H9 (cell line): ENCODE measurements at regions not wholly inside any gene's neighbourhood (a gene's known extent, or its start where the extent isn't known, plus 50 kb on each side); places are given as distances from the start of the nearest gene placed in this dataset.

Experiments
- DNase-seq: peaks from one replicate; pipeline ENCODE4 v3.0.0-alpha.2; 2017
- H2AFZ ChIP-seq: one replicate; pipeline ENCODE4 v1.6.1; 2013; ENCODE audit warnings: mild to moderate bottlenecking, low read length, control low read depth, moderate library complexity
- H2AK5ac ChIP-seq: 2 replicates; pipeline ENCODE4 v1.6.1; 2013; ENCODE audit warnings: low read length, control low read depth, mixed read lengths; ENCODE audit not compliant: insufficient read length
- H2BK120ac ChIP-seq: one replicate; pipeline ENCODE4 v1.6.1; 2013; ENCODE audit warnings: low read depth, mild to moderate bottlenecking, low read length, control low read depth, inconsistent platforms; ENCODE audit not compliant: poor library complexity, severe bottlenecking
- H2BK12ac ChIP-seq: 2 replicates; pipeline ENCODE4 v1.6.1; 2013; ENCODE audit warnings: low read length, control low read depth, mixed read lengths, low read depth; ENCODE audit not compliant: insufficient read length
- H2BK15ac ChIP-seq: 2 replicates; pipeline ENCODE4 v1.6.1; 2013; ENCODE audit warnings: low read depth, low read length, control low read depth
- H2BK20ac ChIP-seq: one replicate; pipeline ENCODE4 v1.6.1; 2013; ENCODE audit warnings: low read depth, mild to moderate bottlenecking, low read length, control low read depth, inconsistent platforms; ENCODE audit not compliant: poor library complexity, severe bottlenecking
- H2BK5ac ChIP-seq: 2 replicates; pipeline ENCODE4 v1.6.1; 2013; ENCODE audit warnings: low read length, control low read depth, mixed read lengths; ENCODE audit not compliant: insufficient read length
- H3K14ac ChIP-seq: 2 replicates; pipeline ENCODE4 v1.6.1; 2013; ENCODE audit warnings: low read length, control low read depth; ENCODE audit not compliant: insufficient read depth
- H3K18ac ChIP-seq: 2 replicates; pipeline ENCODE4 v1.6.1; 2013; ENCODE audit warnings: low read depth, mild to moderate bottlenecking, mixed read lengths, low read length, control low read depth; ENCODE audit not compliant: insufficient read length
- H3K23ac ChIP-seq: 2 replicates; pipeline ENCODE4 v1.6.1; 2013; ENCODE audit warnings: low read length, control low read depth, mixed read lengths, low read depth; ENCODE audit not compliant: insufficient read length
- H3K23me2 ChIP-seq: 2 replicates; pipeline ENCODE4 v1.6.1; 2013; ENCODE audit warnings: low read depth, mild to moderate bottlenecking, mixed read lengths, low read length, control low read depth; ENCODE audit not compliant: insufficient read length, poor library complexity, severe bottlenecking
- H3K27ac ChIP-seq: 2 replicates; pipeline ENCODE4 v1.5.1; 2013; ENCODE audit warnings: low read length, control low read depth, mixed read lengths, low read depth; ENCODE audit not compliant: insufficient read length
- H3K27me3 ChIP-seq: 2 replicates; pipeline ENCODE4 v1.6.1; 2013; ENCODE audit warnings: low read length, control low read depth, inconsistent platforms; ENCODE audit not compliant: insufficient read depth
- H3K4ac ChIP-seq: 2 replicates; pipeline ENCODE4 v1.6.1; 2013; ENCODE audit warnings: low read depth, mild to moderate bottlenecking, control low read depth, inconsistent platforms, low read length, moderate library complexity
- H3K4me1 ChIP-seq: 2 replicates; pipeline ENCODE4 v1.6.1; 2013; ENCODE audit warnings: low read length, control low read depth, inconsistent platforms; ENCODE audit not compliant: insufficient read depth
- H3K4me2 ChIP-seq: 2 replicates; pipeline ENCODE4 v1.6.1; 2013; ENCODE audit warnings: low read length, control low read depth, mixed read lengths; ENCODE audit not compliant: insufficient read length, insufficient read depth
- H3K56ac ChIP-seq: 2 replicates; pipeline ENCODE4 v1.6.1; 2013; ENCODE audit warnings: low read depth, mild to moderate bottlenecking, mixed read lengths, low read length, control low read depth; ENCODE audit not compliant: insufficient read length
- H3K79me1 ChIP-seq: 2 replicates; pipeline ENCODE4 v1.6.1; 2013; ENCODE audit warnings: low read depth, mild to moderate bottlenecking, moderate library complexity, low read length, control low read depth, inconsistent platforms; ENCODE audit not compliant: insufficient read depth, poor library complexity, severe bottlenecking
- H3K79me2 ChIP-seq: 2 replicates; pipeline ENCODE4 v1.6.1; 2013; ENCODE audit warnings: low read length, control low read depth, inconsistent platforms; ENCODE audit not compliant: insufficient read depth
- H3K9ac ChIP-seq: 2 replicates; pipeline ENCODE4 v1.6.1; 2013; ENCODE audit warnings: low read length, control low read depth, mixed read lengths; ENCODE audit not compliant: insufficient read length; ENCODE audit errors: extremely low read depth
- H3K9me3 ChIP-seq: one replicate; pipeline ENCODE4 v1.6.1; 2013; ENCODE audit warnings: low read depth, low read length, inconsistent platforms; ENCODE audit not compliant: control insufficient read depth
- H3T11ph ChIP-seq: one replicate; pipeline ENCODE4 v1.6.1; 2013; ENCODE audit warnings: mild to moderate bottlenecking, low read length, control low read depth, inconsistent platforms
- H4K20me1 ChIP-seq: one replicate; pipeline ENCODE4 v1.6.1; 2013; ENCODE audit not compliant: control insufficient read depth, insufficient read length, insufficient read depth
- H4K5ac ChIP-seq: 2 replicates; pipeline ENCODE4 v1.6.1; 2013; ENCODE audit warnings: low read depth, mild to moderate bottlenecking, mixed read lengths, low read length, control low read depth; ENCODE audit not compliant: insufficient read length
- H4K8ac ChIP-seq: replicated peaks from 2 replicates; pipeline ENCODE4 v1.6.1; 2013; ENCODE audit warnings: low read length, control low read depth, mixed read lengths, low read depth; ENCODE audit not compliant: insufficient read length
- H4K91ac ChIP-seq: 2 replicates; pipeline ENCODE4 v1.6.1; 2013; ENCODE audit warnings: low read depth, mild to moderate bottlenecking, moderate library complexity, mixed read lengths, low read length, control low read depth; ENCODE audit not compliant: insufficient read length
- H3K27ac Mint-ChIP-seq, 3 experiments: 2 replicates in 2 of 3; 3 replicates in 1 of 3; pipeline ENCODE4 v1.8.0; 2020 to 2021; ENCODE audit warnings: mixed read lengths in 3 of 3, mild to moderate bottlenecking in 1 of 3, moderate library complexity in 1 of 3
- H3K27me3 Mint-ChIP-seq: 2 replicates; pipeline ENCODE4 v1.8.0; 2021; ENCODE audit warnings: low read depth, mild to moderate bottlenecking, moderate library complexity, mixed read lengths
- H3K36me3 Mint-ChIP-seq, 3 experiments: 2 replicates in 2 of 3; 3 replicates in 1 of 3; pipeline ENCODE4 v1.8.0; 2020 to 2021; ENCODE audit warnings: low read depth in 3 of 3, mixed read lengths in 3 of 3; ENCODE audit not compliant: insufficient read depth in 1 of 3
- H3K4me1 Mint-ChIP-seq, 2 experiments: 2 replicates each; pipeline ENCODE4 v1.8.0; 2020; ENCODE audit warnings: mixed read lengths in 2 of 2
- H3K4me3 Mint-ChIP-seq, 2 experiments: 2 replicates in 1 of 2; 3 replicates in 1 of 2; pipeline ENCODE4 v1.8.0; 2020 to 2021; ENCODE audit warnings: mild to moderate bottlenecking in 2 of 2, mixed read lengths in 2 of 2, moderate library complexity in 1 of 2
- H3K9me3 Mint-ChIP-seq, 2 experiments: 2 replicates in 1 of 2; 3 replicates in 1 of 2; pipeline ENCODE4 v1.8.0; 2020; ENCODE audit warnings: mild to moderate bottlenecking in 2 of 2, mixed read lengths in 2 of 2, moderate library complexity in 1 of 2
- CTCF ChIP-seq: fragments of 200-600 bp; sonication (generic); conservative IDR thresholded peaks from 3 replicates; pipeline ENCODE4 v1.8.0; 2021; ENCODE audit warnings: antibody characterized with exemption, mild to moderate bottlenecking
- WGBS: extraction: QIAGEN DNeasy Blood & Tissue Kit; methylation state at CpG from one replicate; pipeline ENCODE4 v1.1.7; 2013; ENCODE audit warnings: missing lambda C conversion rate, low lambda C conversion rate, mixed read lengths; ENCODE audit not compliant: insufficient read length; ENCODE audit errors: extremely low coverage; 5-methylcytosine and 5-hydroxymethylcytosine counted together

GRCh38 chr3:36305929-36306520, 74.3 kb upstream of the STAC start:
- no peaks in the 10 kb centered on the region for H3K27me3 Mint-ChIP-seq
- H3K4me1 Mint-ChIP-seq = peaks cover 0 to 10% of the 10 kb centered on the region in 2 experiments; a peak in 1 of 4 replicates
- Histone ChIP-seq H3K27me3 (no peaks in the 10 kb centered on the region; the same call in 1 of the 2 replicates), H4K91ac (no peak overlapping the region), H3K79me1 (no peaks in the 10 kb centered on the region), H2BK15ac (no peak overlapping the region), H3K23me2 (no peaks in the 10 kb centered on the region), H4K5ac (no peak overlapping the region), H3T11ph (no peak overlapping the region), H3K18ac (no peak overlapping the region), H3K4ac (no peak overlapping the region), H2BK12ac (no peak overlapping the region), H3K27ac (no peak overlapping the region), H3K4me2 (no peak overlapping the region), H2BK20ac (no peak overlapping the region), H4K8ac (no peak overlapping the region), H2BK5ac (no peak overlapping the region), H2BK120ac (no peak overlapping the region), H2AK5ac (no peak overlapping the region), H3K56ac (no peak overlapping the region), H3K14ac (no peak overlapping the region), H4K20me1 (no peaks in the 10 kb centered on the region), H3K79me2 (no peaks in the 10 kb centered on the region), H3K23ac (no peak overlapping the region), H3K4me1 (no peaks in the 10 kb centered on the region), H3K9me3 (no peaks in the 10 kb centered on the region), H2AFZ (no peak overlapping the region), H3K9ac (no peak overlapping the region)
- DNase-seq = no peak
- H3K4me3 Mint-ChIP-seq = no peak overlapping the region
- WGBS = no CpG with 5 or more reads among the region's 1 CpG
- no peak for TF ChIP-seq CTCF
- no peaks in the 10 kb centered on the region for H3K9me3 Mint-ChIP-seq
- no peaks in the 10 kb centered on the region for H3K36me3 Mint-ChIP-seq
- no peak overlapping the region for H3K27ac Mint-ChIP-seq
